Hepatocyte (in vitro differentiated cells): ENCODE measurements at regions not wholly inside any gene's neighbourhood (a gene's known extent, or its start where the extent isn't known, plus 50 kb on each side); places are given as distances from the start of the nearest gene placed in this dataset.

ENCODE experiments used
- DNase-seq: peaks from one replicate; pipeline ENCODE4 v3.0.0-alpha.2; 2016; ENCODE audit warnings: low spot score
- H2AFZ ChIP-seq: fragments of 200-600 bp; sonication (generic); 2 replicates; pipeline ENCODE4 v1.6.0; 2016; ENCODE audit warnings: antibody characterized with exemption, mild to moderate bottlenecking
- H3K27ac ChIP-seq: fragments of 200-600 bp; sonication (generic); 2 replicates; pipeline ENCODE4 v1.5.1; 2016; ENCODE audit warnings: mild to moderate bottlenecking
- H3K27me3 ChIP-seq: fragments of 200-600 bp; sonication (generic); 2 replicates; pipeline ENCODE4 v1.6.1; 2016
- H3K36me3 ChIP-seq: fragments of 200-600 bp; sonication (generic); replicated peaks from 2 replicates; pipeline ENCODE4 v1.5.1; 2016; ENCODE audit warnings: low read depth; ENCODE audit not compliant: insufficient read depth
- H3K4me1 ChIP-seq: fragments of 200-600 bp; sonication (generic); 2 replicates; pipeline ENCODE4 v1.5.1; 2016; ENCODE audit warnings: mild to moderate bottlenecking, moderate library complexity; ENCODE audit not compliant: insufficient read depth
- H3K4me2 ChIP-seq: fragments of 200-600 bp; sonication (generic); 2 replicates; pipeline ENCODE4 v1.6.0; 2016
- H3K4me3 ChIP-seq: fragments of 200-600 bp; sonication (generic); 2 replicates; pipeline ENCODE4 v1.5.1; 2016; ENCODE audit warnings: mild to moderate bottlenecking
- H3K79me2 ChIP-seq: fragments of 200-600 bp; sonication (generic); 2 replicates; pipeline ENCODE4 v1.6.0; 2017; ENCODE audit warnings: mild to moderate bottlenecking
- H3K9me2 ChIP-seq: fragments of 200-600 bp; sonication (generic); replicated peaks from 2 replicates; pipeline ENCODE4 v1.6.0; 2017; ENCODE audit warnings: mild to moderate bottlenecking; ENCODE audit not compliant: insufficient read depth
- H3K9me3 ChIP-seq: fragments of 200-600 bp; sonication (generic); 2 replicates; pipeline ENCODE4 v1.5.1; 2016; ENCODE audit warnings: low read depth, mild to moderate bottlenecking
- H4K20me1 ChIP-seq: fragments of 200-600 bp; sonication (generic); 2 replicates; pipeline ENCODE4 v1.6.0; 2016; ENCODE audit warnings: mild to moderate bottlenecking; ENCODE audit not compliant: insufficient read depth, poor library complexity, severe bottlenecking
- EZH2 ChIP-seq: fragments of 200-600 bp; sonication (generic); IDR thresholded peaks from 2 replicates; pipeline ENCODE4 v1.6.1; 2016; ENCODE audit warnings: antibody characterized with exemption, mild to moderate bottlenecking, borderline replicate concordance
- EZH2phosphoT487 ChIP-seq: fragments of 200-600 bp; sonication (generic); IDR thresholded peaks from one replicate; pipeline ENCODE4 v1.6.1; 2018; ENCODE audit warnings: antibody characterized with exemption, mild to moderate bottlenecking, low read depth, moderate library complexity; ENCODE audit not compliant: unreplicated experiment, severe bottlenecking
- WGBS: methylation state at CpG from one replicate; pipeline ENCODE4 v1.1.6; 2016; ENCODE audit warnings: low lambda C conversion rate; ENCODE audit errors: missing lambda C conversion rate; 5-methylcytosine and 5-hydroxymethylcytosine counted together
- TF ChIP-seq, protein P1 (sequence below): fragments of 200-600 bp; sonication (generic); IDR thresholded peaks from 2 replicates; pipeline ENCODE4 v1.5.1; 2016; ENCODE audit warnings: antibody characterized with exemption, mild to moderate bottlenecking; ENCODE audit not compliant: poor library complexity

DNA sequence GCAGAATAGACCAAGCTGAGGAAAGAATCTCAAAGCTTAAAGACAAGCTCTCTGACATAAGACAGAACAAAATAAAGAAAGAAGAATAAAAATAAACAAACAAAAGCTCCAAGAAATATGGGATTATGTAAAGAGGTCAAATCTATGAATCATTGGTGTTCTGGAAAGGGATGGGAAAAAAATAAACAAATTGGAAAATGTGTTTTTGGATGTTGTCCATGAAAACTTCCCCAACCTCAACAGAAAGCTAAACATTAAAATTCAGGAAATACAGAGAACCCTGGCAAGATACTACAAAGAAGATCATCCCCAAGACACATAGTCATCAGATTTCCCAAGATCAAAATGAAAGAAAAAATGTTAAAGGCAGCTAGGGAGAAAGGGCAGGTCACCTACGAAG is 662.0 kb upstream of the CDH18 start:
- Histone ChIP-seq H3K9me3 (no peaks in the 10 kb centered on the region), H3K27me3 (no peaks in the 10 kb centered on the region), H3K79me2 (no peaks in the 10 kb centered on the region), H3K4me1 (no peaks in the 10 kb centered on the region), H4K20me1 (no peaks in the 10 kb centered on the region), H3K4me2 (no peak overlapping the region), H3K27ac (no peak overlapping the region), H3K36me3 (no peaks in the 10 kb centered on the region), H3K4me3 (no peak overlapping the region), H3K9me2 (no peaks in the 10 kb centered on the region), H2AFZ (no peak overlapping the region)
- TF ChIP-seq, protein P1, sequence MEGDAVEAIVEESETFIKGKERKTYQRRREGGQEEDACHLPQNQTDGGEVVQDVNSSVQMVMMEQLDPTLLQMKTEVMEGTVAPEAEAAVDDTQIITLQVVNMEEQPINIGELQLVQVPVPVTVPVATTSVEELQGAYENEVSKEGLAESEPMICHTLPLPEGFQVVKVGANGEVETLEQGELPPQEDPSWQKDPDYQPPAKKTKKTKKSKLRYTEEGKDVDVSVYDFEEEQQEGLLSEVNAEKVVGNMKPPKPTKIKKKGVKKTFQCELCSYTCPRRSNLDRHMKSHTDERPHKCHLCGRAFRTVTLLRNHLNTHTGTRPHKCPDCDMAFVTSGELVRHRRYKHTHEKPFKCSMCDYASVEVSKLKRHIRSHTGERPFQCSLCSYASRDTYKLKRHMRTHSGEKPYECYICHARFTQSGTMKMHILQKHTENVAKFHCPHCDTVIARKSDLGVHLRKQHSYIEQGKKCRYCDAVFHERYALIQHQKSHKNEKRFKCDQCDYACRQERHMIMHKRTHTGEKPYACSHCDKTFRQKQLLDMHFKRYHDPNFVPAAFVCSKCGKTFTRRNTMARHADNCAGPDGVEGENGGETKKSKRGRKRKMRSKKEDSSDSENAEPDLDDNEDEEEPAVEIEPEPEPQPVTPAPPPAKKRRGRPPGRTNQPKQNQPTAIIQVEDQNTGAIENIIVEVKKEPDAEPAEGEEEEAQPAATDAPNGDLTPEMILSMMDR: no peak
- TF ChIP-seq EZH2: no peak
- no peak for TF ChIP-seq EZH2phosphoT487
- WGBS: 94% methylated on average over 1 of the region's 1 CpG
- no peak for DNase-seq

DNA sequence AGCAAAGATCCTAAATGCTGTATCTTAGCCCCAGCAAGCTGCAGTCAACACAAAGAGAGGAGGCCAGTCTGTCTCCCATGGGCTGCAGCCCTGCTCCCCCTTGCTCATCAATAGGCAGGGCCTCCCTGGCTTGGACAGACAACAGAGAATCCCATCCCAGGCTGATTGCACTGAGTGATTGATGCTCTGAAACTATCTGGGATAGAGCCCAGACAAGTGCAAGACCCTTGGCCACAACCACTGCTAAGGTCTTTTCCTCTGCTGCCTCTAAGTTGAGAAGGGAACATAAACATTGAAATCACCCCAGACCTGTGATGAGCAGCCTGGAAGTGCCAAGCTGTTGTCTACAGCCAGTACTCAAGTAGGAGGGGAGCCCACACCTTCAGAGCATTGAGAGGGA is 661.0 kb upstream of the CDH18 start:
- H3K27ac ChIP-seq: no peak overlapping the region
- H4K20me1 ChIP-seq: no peaks in the 10 kb centered on the region
- H2AFZ ChIP-seq: no peak overlapping the region
- H3K4me3 ChIP-seq: no peak overlapping the region
- DNase-seq: no peak
- H3K27me3 ChIP-seq: no peaks in the 10 kb centered on the region
- no peaks in the 10 kb centered on the region for H3K79me2 ChIP-seq
- TF ChIP-seq EZH2phosphoT487 (no peak), EZH2 (no peak)
- H3K36me3 ChIP-seq: no peaks in the 10 kb centered on the region
- H3K9me2 ChIP-seq: no peaks in the 10 kb centered on the region
- no peaks in the 10 kb centered on the region for H3K4me1 ChIP-seq
- no peak overlapping the region for H3K4me2 ChIP-seq
- H3K9me3 ChIP-seq: no peaks in the 10 kb centered on the region

DNA sequence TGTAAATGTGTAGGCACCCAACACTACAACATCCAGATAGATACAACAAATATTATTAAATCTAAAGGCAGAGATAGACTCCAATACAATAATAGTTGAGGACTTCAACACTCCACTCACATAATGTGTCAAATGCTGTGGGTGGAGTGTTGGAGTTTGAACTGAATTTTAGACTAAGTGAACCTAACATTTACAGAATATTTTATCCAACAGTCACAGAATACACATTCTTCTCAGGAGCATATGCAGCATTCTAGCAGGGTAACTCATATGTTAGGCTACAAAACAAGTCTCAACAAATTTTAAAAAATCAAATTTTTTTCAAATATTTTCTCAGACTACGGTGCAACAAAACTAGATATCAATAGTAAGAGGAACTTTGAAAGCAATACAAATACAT is 648.7 kb upstream of the CDH18 start:
- TF ChIP-seq, protein P1: no peak
- TF ChIP-seq EZH2phosphoT487 (no peak), EZH2 (no peak)
- Histone ChIP-seq H3K36me3 (no peaks in the 10 kb centered on the region), H4K20me1 (no peaks in the 10 kb centered on the region), H3K4me1 (no peaks in the 10 kb centered on the region), H3K9me3 (no peaks in the 10 kb centered on the region), H3K27me3 (no peaks in the 10 kb centered on the region), H3K79me2 (no peaks in the 10 kb centered on the region), H2AFZ (no peak overlapping the region), H3K4me3 (no peak overlapping the region), H3K9me2 (no peaks in the 10 kb centered on the region), H3K4me2 (no peak overlapping the region), H3K27ac (no peak overlapping the region)
- 0% methylated on average over 1 of the region's 1 CpG for WGBS
- DNase-seq: no peak

DNA sequence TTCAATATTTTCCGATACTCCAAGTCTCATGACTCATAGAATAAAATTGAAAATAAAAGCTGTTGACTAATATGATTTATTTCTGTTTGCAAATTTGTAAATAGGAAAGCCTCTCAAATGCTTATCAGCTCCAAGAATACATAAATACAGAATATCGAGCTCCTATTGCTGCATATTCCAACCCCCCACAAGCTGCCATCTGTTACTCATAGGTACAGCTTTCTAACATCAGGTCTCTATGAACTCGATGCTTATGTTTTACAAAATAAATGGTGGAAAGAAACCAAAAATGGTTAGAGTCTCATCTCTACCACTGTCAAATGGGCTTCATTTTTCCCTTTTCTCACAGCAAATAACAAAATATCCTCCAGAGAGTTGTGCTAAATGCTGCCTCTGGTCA is 631.6 kb upstream of the CDH18 start:
- H3K9me2 ChIP-seq: no peaks in the 10 kb centered on the region
- no peak overlapping the region for H3K4me3 ChIP-seq
- H3K9me3 ChIP-seq: no peaks in the 10 kb centered on the region
- DNase-seq: no peak
- no peaks in the 10 kb centered on the region for H4K20me1 ChIP-seq
- H3K79me2 ChIP-seq: no peaks in the 10 kb centered on the region
- H3K4me1 ChIP-seq: no peaks in the 10 kb centered on the region
- H3K27ac ChIP-seq: no peak overlapping the region
- WGBS: 89% methylated on average over 3 of the region's 3 CpGs
- H3K36me3 ChIP-seq: no peaks in the 10 kb centered on the region
- no peaks in the 10 kb centered on the region for H3K27me3 ChIP-seq
- TF ChIP-seq EZH2phosphoT487: no peak
- no peak for TF ChIP-seq EZH2
- TF ChIP-seq, protein P1: no peak
- no peak overlapping the region for H2AFZ ChIP-seq
- no peak overlapping the region for H3K4me2 ChIP-seq
